HG03064 (cell line): ENCODE measurements at regions not wholly inside any gene's neighbourhood (a gene's known extent, or its start where the extent isn't known, plus 50 kb on each side); places are given as distances from the start of the nearest gene placed in this dataset.

Experiments
- ATAC-seq: cut with Tn5 transposase; IDR thresholded peaks from one replicate; pipeline ENCODE4 v1.9.1; 2021; ENCODE audit warnings: low read depth; ENCODE audit not compliant: unreplicated experiment

DNA sequence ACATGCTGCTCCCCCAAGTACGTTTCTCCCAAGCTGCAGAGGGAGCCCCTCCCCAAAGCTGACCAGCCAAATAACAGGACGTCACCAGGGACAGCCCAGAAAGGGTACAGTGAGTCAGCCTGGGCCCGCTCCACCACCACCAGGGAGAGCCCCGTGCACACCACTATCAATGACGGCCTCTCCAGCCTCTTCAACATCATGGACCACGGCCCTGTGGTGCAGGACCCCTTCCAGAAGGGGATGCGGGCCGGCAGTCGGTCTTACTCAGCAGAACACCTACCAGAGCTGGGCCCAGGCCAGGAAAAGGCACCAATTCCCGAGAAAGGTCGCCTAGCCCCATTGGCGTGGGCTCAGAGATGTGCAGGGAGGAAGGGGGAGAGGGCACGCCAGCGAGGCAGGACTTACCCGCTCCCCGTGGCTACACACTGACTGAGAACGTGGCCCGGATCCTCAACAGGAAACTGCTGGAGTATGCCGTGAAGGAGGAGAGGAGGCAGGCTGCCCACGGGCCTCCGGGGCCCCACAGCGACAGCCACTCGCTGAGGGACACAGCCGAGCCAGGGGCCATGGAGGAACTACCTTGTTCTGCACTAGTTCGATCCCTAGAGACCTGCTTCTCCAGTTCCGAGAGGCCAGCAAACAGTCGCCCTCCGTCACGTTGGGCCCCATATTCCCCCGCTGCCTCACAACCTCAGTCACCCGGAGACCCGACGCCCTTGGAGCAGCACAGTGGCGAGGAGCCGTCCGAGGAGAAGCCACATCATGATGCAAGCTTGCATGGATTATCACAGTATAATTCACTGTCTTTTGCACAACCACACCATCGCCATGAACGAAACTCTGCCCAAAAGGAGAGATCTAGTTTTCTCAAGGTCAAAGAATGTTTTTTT lies 815.9 kb upstream of the KLHL1 start:
- no peak for ATAC-seq

DNA sequence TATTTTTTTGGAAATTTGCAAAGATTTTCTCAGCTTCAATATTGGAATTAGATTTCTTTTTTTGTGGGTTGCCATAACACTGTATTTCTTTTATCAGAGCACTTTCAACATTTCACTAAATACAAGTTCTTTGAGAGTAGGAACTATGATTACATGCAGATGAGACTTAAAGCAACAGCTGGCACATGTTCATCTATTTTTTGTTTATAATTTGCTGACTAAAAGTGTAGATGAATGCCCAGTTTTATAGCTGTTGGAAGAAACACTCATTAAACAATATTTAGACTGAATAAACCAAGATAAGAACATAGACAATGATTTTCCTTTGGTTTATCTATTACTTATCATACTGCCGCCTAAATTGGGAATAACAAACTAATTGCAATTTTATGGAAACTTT lies 803.0 kb upstream of the KLHL1 start:
- no peak for ATAC-seq

DNA sequence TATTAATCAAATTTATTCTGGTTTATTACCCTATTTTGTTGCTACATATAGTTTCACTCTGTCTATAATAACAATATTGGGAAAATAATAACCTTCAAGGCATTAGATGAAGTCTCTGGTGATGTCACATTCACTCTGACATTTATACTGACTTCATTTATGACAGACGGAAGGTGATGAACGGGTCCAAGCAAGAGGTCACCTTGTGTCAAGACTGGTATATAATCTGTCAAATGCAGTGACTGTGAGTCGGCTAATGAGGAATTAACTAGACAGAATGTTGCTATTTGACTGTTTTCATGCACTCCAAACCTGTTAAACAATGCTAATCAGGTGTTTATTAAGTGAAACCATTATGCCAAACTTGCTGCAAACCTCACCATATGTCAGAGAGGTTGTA lies 800.5 kb upstream of the KLHL1 start:
- ATAC-seq: no peak

DNA sequence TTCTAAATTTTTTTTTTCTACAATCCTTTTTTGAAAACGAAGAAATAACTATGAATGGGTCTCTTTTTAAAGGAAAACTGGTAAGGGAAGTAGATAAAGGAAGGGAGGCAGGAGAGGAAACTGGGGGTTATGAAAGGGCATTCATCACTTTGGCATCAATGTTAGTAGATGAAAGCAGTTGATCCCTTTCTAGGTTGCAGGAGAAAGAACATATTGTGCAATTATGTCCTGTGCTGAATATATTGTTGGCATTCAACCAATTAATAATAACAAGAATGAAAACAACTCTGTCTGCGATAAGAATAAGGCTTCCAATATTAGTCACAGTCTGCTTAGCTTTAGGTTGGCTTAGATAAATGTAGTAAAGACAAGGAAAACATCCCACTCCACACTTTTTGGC lies 796.8 kb upstream of the KLHL1 start:
- ATAC-seq: no peak

DNA sequence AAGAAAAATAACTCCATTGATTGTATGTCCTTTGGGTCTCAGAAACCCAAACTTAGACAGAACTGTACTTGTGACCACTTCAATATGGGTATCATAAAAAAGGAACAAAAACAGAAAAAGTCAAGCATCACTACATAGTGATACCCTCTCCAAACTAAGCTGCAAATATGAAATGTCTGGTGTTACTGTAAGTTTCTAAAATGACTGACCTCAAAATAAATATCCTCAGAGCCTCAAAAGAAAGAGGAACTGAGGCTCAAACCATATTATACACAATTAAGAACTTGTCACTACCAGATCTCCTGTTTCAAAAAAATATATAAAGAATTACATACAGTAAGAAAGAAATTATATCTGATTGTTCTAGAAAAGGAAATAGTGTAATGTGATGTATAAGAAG lies 787.9 kb upstream of the KLHL1 start:
- no peak for ATAC-seq

DNA sequence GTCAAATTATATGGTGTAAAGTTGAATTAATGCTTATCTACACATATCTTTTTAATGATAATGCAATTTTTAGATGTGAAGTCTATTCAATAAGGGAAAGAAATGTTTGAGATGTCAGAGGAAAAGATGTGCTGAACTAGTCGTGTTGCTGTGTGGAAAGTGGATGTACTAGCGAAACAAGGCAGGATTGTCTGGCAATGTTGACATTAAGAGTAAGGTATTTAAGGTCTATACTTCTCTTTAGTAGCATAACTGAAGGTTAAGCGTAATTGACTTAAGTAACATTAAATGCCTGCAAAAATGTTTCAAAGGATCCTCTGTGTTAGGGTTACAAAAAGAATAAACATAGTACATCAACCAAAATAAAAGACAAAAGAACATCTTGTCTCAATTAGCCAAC lies 787.3 kb upstream of the KLHL1 start:
- ATAC-seq: no peak

DNA sequence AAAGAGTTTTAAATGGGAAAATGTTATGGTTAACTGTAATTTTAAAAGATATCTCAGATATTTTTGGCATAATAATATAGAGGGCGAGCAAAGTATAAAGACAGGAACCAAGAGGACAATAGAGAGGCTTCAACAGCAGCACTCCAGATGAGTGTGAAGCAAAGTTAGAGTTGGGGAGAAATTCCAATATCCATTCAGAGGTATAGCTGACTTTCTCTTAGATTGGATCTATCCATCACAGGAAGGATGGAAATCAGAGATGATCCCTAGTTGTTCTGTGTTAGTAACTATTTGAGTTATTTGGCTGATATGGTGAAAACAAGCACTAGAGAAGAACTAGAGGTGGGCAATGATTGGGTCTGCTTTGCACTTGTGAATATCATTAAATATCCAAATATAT lies 786.0 kb upstream of the KLHL1 start:
- ATAC-seq: no peak

DNA sequence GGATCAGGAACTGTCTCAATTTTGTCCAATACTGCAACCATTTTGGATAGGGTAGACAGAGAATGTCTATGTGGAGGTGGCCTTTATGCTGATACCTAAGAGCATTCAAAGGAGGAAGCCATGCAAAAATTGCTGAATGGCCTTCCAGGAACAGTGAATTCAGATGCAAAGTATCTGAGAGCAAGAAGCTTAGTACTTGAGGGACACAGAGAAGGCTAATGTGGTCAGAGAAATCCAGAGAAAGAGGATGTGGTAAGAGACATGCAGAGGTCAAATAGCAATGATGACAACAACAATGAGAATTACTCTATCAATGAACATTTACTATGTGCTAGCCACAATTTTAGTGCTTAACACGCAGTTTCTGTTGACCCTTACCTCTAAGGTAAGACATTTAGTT lies 785.6 kb upstream of the KLHL1 start:
- ATAC-seq: no peak

DNA sequence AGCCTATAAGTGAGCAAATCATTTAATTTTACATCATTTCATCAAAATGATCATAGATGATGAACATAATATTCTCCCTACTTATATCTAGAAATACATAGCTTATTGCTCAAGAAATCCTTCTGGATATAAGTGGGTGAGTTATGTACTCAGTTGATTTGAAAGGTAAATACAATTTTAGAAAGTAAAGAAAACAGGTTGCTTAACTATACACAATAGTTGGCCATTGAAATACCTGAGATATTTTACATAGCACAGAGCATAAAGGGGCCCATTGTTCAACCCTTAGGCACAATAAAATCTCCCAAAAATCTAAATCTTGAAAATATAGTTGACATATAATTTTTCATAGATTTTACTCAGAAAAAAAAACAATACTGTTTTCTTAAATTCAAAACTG lies 782.0 kb upstream of the KLHL1 start:
- no peak for ATAC-seq

DNA sequence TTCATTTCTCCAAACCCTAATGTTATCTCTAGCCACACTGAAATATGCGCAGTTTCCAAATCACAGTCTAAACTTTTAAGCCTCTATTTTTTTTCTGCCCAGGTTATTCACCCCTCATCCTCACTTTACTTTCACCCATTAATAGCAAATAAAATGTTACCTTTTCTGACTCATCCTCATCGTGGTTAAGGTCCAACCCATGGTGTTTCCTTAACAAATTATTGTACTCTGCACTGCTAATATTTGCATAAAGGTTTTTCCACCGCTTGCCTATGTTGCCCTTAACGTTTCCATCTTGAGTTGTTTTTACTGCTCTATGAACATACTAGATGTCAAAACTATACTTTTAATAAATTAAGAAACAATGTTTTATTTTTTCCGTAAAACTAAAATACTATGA lies 780.9 kb upstream of the KLHL1 start:
- ATAC-seq: no peak

DNA sequence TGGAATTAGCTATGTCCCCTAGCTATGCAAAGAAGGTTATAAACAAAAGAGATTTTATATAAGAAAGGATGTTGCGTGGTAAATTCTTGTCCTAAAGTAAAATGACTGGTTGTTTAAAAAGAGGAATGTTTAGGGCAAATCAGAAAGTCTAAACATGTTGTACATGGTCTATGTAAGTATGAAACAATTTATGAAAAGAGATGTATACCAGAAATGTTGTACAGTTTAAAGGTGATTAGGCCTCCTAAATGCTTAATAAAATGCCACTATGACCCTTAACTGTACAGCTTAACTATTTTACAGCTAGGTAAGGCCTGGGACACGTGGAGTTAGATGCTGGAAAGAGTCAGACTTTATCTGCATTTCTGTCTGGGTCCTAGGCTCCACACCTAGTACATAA lies 775.9 kb upstream of the KLHL1 start:
- ATAC-seq: no peak

DNA sequence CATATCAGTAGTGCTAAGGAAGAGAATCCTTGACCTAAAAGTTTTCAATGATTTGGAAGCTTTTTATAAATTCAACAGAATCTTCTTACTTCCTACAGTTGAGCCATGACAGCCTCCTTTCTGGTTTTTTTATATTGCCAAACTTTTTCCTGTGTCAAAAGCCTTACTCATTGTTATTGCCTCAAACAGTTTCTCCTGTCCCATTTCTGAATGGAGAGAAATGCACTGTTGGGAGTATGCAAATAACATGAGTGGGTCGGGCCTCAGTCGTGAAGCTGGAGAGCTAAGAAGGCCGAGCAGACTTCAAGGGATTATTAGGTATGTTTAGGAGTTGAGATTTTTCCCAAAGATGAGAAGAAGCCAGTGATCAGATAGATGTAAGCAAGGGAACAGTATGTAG lies 766.4 kb upstream of the KLHL1 start:
- ATAC-seq: no peak

DNA sequence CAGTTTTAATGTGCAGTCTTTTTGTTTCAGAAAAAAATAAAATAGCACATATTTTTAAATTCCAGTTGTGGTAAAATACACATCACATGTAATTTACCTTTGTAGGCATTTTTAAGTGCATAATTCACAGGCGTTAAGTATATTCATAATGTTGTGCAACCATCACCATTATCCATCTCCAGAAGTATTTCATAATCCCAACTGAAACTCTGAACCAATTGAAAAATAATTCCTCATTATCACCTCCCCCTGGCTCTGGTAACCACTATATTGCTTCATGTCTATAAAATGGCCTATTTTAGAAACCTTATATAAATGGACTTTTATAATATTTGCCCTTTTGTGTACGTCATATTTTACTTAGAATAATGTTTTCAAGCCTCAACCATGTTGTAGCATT lies 756.5 kb upstream of the KLHL1 start:
- ATAC-seq: no peak

DNA sequence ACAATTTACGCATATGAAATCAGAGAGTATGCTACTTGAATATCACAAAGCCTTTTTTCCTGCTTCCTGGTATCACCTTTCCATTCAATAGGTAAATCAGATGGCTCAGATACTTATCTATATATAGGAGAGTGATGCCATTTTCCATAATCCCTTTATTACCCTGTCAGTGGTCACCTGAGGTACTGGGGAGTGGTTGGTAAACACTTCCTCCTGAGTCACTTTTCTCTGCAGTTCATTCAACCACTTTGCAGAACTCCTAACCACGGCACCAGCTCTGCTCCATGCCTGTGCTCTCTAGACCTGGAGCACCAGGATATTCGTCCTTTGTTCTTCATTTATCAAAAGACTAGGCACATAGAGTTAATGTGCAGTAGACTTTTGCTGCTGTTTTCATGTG lies 748.5 kb upstream of the KLHL1 start:
- ATAC-seq: no peak

DNA sequence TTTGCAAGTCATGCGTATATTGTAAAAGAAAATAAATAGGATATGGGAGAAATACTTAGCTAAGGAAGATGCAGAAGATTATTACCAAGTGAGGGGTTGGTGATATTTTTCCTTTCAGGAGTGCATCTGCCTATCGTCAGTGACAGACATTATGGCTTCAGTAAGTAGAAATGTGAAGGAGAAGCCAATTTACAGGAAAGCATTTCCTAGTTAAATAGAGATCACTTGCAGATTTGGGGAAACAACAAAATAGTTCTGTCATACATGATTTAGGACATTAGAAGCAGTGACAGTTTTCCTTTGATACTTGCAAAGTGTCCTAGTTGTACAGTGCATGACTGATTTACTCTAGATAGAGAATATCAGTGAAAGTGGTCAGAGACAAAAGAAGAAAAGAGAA lies 747.8 kb upstream of the KLHL1 start:
- no peak for ATAC-seq

DNA sequence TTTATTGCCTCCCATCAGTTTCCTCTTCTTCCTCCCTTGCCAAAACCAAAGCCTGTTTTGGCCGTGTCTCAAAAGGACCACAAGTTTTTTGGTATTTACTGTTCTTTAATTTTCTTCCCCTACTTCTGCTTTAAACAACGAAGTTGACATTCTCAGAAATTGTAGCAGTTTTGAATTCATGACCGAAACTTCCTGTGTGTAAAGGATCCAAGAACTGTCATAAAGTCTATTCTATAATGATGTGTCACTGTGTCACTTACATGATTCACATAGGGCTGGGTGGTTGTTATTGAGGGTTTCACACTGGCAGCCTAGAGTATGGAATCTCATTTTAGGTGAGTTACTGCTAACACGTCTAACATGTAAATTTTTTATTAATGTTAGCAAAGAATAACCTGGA lies 741.0 kb upstream of the KLHL1 start:
- no peak for ATAC-seq

DNA sequence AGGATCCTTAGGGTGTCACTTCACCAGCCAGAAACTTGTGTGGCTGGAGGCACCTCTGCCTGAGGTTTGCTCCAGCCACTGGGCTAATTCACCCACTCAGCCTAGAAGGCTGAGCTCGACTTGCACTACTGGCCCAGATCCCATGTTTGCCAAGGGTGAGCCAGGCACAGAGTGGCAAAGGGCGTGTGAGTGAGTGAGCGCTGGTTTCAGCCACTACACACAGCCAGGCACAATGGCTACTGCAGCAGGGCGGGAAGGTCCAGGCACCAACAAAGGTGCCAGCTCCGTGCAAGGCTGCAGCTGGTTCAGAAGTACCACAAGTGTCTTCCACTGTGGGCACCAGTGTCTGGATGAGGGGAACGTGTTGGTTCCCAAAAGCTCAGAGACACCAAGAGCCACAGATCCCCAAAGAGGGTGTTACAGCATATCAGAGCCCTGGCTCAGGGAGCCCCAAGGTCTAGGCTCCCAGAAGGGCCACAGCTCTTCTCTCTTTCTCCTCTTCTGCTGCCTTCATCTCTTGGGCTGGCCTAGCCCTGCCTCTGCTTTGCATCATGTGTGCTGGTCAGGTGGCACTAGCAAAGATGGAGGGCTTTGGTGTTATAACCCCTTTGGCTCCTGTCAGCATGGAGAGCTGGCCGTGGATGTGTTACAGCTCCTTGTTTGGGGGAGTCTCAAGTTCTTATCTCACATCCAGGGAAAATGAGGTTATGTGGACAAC lies 736.3 kb upstream of the KLHL1 start:
- no peak for ATAC-seq

DNA sequence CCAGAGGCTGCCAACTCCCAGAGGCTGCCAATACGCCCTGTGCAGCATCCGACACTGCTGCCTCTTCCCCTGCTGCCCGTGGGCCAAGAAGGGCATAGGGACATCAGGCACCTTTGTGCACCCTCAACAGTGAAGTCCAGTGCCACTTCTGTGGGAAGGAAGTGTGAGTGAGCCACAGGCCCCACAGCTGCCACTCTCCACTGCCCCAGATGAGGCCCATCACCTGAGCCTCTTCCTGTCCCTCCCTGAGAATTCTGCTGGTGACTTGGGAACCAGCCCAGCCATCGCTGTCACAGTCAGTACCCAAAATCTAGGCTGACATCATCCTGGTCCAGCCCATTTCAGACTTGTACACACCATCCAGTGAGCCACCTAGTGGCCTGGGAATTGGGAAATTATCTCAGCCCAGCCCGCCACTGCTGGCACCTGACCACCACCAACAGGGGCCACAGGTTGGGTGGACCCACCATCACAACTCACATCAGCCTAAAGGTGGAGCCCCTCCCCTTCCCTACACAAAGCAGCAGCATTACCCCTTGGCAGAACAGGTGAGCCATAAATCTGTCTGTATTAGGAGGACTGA lies 733.9 kb upstream of the KLHL1 start:
- no peak for ATAC-seq

DNA sequence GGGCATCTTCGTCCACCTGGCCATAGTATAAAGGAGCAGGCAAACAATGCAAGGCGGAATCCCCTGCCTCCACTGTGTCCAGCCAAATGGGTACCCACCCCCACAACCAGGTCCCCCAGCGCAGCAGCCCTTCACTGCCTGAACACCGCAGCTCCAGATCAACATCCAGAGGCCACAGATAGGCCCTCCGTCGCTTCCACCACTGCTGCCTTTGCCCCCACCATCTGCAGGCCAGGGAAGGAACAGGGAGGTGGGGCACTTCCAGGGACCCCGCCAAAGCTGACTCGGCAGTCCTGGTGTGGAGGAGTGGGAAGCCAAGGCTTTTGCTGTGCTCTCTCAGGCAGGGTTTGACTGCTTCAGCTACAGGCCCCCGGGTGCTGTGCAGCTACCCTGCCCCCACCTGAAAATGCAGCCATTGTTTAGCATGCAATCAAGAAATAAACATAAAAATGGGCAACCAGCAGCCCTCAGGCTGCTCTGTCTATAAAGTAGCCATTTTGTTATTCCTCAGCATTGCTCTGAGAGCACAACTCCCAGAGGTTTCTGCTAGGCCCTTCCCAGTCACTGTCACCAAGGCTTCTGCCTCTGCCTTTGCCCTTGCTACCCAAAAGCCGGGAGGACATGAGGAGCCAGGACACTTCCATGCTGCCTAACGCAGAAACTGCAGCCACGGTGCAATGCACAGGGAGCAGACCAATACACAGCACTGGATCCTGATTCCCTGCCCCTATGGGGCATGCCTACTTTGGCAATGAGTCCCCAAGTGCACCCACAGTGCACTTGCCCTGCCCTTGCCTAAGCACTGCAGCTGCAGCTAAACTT lies 733.2 kb upstream of the KLHL1 start:
- no peak for ATAC-seq

DNA sequence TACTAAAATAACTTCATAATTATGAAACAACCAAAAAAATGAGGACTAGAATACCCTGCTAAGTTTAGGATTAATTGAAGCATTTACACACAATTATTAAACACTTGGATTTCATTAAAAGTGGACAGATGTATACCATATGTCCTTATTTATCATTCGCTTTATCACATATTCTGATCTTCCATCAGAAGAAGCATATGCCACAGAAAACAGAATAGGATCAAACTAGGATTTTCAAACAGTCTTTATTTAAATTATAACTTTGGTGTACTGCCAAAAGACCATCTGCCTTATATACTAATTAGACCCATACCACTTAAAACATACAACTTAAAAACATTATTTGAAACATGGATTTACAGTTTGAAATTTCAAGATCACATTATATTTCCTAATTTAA lies 727.1 kb upstream of the KLHL1 start:
- ATAC-seq: no peak

DNA sequence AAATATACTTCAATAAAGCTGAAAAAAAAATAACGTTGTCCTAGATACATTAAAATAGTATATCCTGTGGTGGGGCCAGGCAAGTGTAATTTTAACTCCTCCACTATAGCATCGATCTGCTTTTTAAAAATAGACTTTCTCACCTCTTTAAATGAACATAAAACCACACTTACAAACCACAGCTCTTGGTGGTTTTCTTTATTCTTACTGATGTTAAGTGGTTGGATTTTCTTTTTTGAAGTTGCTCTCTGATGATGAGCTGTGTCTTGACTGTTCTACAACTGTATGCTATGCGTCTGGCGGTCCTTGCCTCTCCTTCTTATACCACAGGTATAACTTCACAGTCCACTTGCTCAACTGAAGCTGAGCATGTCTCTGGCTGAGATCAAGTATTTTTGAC lies 721.5 kb upstream of the KLHL1 start:
- ATAC-seq: no peak
